Testis (tissue), 2 donors: ENCODE measurements at regions not wholly inside any gene's neighbourhood (a gene's known extent, or its start where the extent isn't known, plus 50 kb on each side); places are given as distances from the start of the nearest gene placed in this dataset.
"Not testable (repeated sequence)": the region's sequence is repeated elsewhere in the genome, so short reads cannot be mapped to it uniquely, and the experiment has no call there.

Experiments
- CTCF ChIP-seq, 3 experiments: fragments of 450-650 bp in 2 of 3; fragments of 200-600 bp in 1 of 3; sonication (generic) in 1 of 3; IDR thresholded peaks; one replicate each; pipeline ENCODE4 v1.5.1; 2016 to 2019; ENCODE audit warnings: antibody characterized with exemption in 3 of 3, mild to moderate bottlenecking in 2 of 3, moderate library complexity in 1 of 3
- POLR2A ChIP-seq: fragments of 450-650 bp; IDR thresholded peaks from one replicate; pipeline ENCODE4 v1.6.1; 2017; ENCODE audit warnings: antibody characterized with exemption, mild to moderate bottlenecking, moderate library complexity

GRCh38 chr4:186837463-186837862 lies 113.8 kb upstream of the FAT1 start:
- not testable (repeated sequence) for TF ChIP-seq CTCF (IDR thresholded peaks at IDR 0.05); POLR2A
